HepG2 (cell line): ENCODE measurements at regions not wholly inside any gene's neighbourhood (a gene's known extent, or its start where the extent isn't known, plus 50 kb on each side); places are given as distances from the start of the nearest gene placed in this dataset.

Experiments used
- ATAC-seq: fragments of 200-7000 bp; cut with Tn5 transposase; 3 replicates; pipeline ENCODE4 v1.9.1; 2020; ENCODE audit warnings: mild to moderate bottlenecking, moderate library complexity
- BruUV-seq: library from RNA; stranded (reverse); fragments of 400-500 nt; replicated peaks from 2 replicates; lab custom pipeline; 2021; lab: Mats Ljungman, UMichigan
- CTCF ChIA-PET: fragments of 300-600 bp; formaldehyde crosslinking; extraction: SDS; loops from one replicate; lab custom pipeline; 2021; ENCODE audit warnings: low total read pairs, inconsistent platforms, low intra/inter-chr PET ratio; lab: Yijun Ruan, JAX
- POLR2A ChIA-PET: fragments of 350-600 bp; sonication (Branson Sonifier 250); formaldehyde crosslinking; loops from one replicate; lab custom pipeline; 2020; ENCODE audit warnings: antibody characterized with exemption, inconsistent platforms; lab: Yijun Ruan, JAX
- DNase-seq: peaks from one replicate; pipeline ENCODE4 v3.0.0-alpha.2; 2015; ENCODE audit warnings: low spot score
- FAIRE-seq: peaks from 3 replicates; lab custom pipeline; 2011; peaks lifted over from hg19 to GRCh38; lab: Jason Lieb, UNC
- H2AFZ ChIP-seq: one replicate; pipeline ENCODE4 v1.6.1; 2011; ENCODE audit warnings: low read length, inconsistent platforms
- H3K27ac ChIP-seq: fragments of 300-600 bp; 3 replicates; pipeline ENCODE4 v1.8.0; 2011; ENCODE audit warnings: mixed run types, mild to moderate bottlenecking, mixed read lengths, low read length, inconsistent platforms; ENCODE audit not compliant: insufficient read depth; ENCODE audit errors: extremely low read length
- H3K27me3 ChIP-seq, 2 experiments: fragments of 200-600 bp in 1 of 2; 2 replicates in 1 of 2; 3 replicates in 1 of 2; pipeline versions ENCODE4 v1.6.0 to v1.8.0; 2011; ENCODE audit warnings: low read length in 2 of 2, mild to moderate bottlenecking in 2 of 2, moderate library complexity in 2 of 2, inconsistent platforms in 1 of 2; ENCODE audit not compliant: insufficient read depth in 2 of 2, control insufficient read depth in 1 of 2
- H3K36me3 ChIP-seq, 2 experiments: fragments of 200-600 bp in 1 of 2; replicated peaks in 1 of 2; 2 replicates in 1 of 2; 3 replicates in 1 of 2; pipeline versions ENCODE4 v1.5.1 to v1.8.0; 2011; ENCODE audit warnings: low read length in 2 of 2, inconsistent platforms in 1 of 2; ENCODE audit not compliant: insufficient read depth in 2 of 2, control insufficient read depth in 1 of 2
- H3K4me1 ChIP-seq: 2 replicates; pipeline ENCODE4 v1.5.1; 2012; ENCODE audit warnings: low read length, inconsistent platforms; ENCODE audit not compliant: insufficient read depth
- H3K4me2 ChIP-seq: 2 replicates; pipeline ENCODE4 v1.6.0; 2011; ENCODE audit warnings: low read depth, low read length, inconsistent platforms
- H3K4me3 ChIP-seq, 3 experiments: fragments of 200-600 bp in 1 of 3; sonication (generic), shearing (Covaris generic) in 1 of 3; replicated peaks in 1 of 3; 2 replicates each; pipeline ENCODE4 v1.5.1; 2011 to 2016; ENCODE audit warnings: low read length in 3 of 3, inconsistent platforms in 2 of 3, low read depth in 2 of 3, mild to moderate bottlenecking in 2 of 3, control low read depth in 1 of 3, mixed read lengths in 1 of 3; ENCODE audit not compliant: insufficient read depth in 1 of 3
- H3K79me2 ChIP-seq: one replicate; pipeline ENCODE4 v1.6.1; 2011; ENCODE audit warnings: low read length, inconsistent platforms; ENCODE audit not compliant: insufficient read depth
- H3K9ac ChIP-seq: 2 replicates; pipeline ENCODE4 v1.6.0; 2011; ENCODE audit warnings: mild to moderate bottlenecking, low read depth, low read length, inconsistent platforms; ENCODE audit not compliant: insufficient read depth
- H3K9me3 ChIP-seq: 2 replicates; pipeline ENCODE4 v1.5.1; 2012; ENCODE audit warnings: mild to moderate bottlenecking, low read length
- H4K20me1 ChIP-seq: 2 replicates; pipeline ENCODE4 v1.6.0; 2011; ENCODE audit warnings: inconsistent platforms, mild to moderate bottlenecking, low read length, moderate library complexity; ENCODE audit not compliant: insufficient read depth
- BCL6 ChIP-seq: IDR thresholded peaks from 2 replicates; pipeline ENCODE4 v1.6.1; 2016; ENCODE audit warnings: missing genetic modification reagents, missing compliant biosample characterization
- DNMT1 ChIP-seq: sonication (generic); formaldehyde crosslinking; IDR thresholded peaks from 2 replicates; pipeline ENCODE4 v1.5.1; 2020; ENCODE audit warnings: mild to moderate bottlenecking, missing genetic modification reagents
- DNMT3B ChIP-seq: conservative IDR thresholded peaks from 2 replicates; pipeline ENCODE4 v1.6.1; 2016; ENCODE audit warnings: missing biosample characterization, control low read depth
- ELF1 ChIP-seq: sonication (generic); formaldehyde crosslinking; IDR thresholded peaks from 2 replicates; pipeline ENCODE4 v1.4.0; 2020; ENCODE audit warnings: missing genetic modification reagents
- ELF3 ChIP-seq: IDR thresholded peaks from 2 replicates; pipeline ENCODE4 v1.6.1; 2016; ENCODE audit warnings: missing genetic modification reagents, missing compliant biosample characterization
- KDM5A ChIP-seq: fragments of 200-600 bp; sonication (generic); IDR thresholded peaks from 2 replicates; pipeline ENCODE4 v1.7.0; 2018; ENCODE audit warnings: antibody characterized with exemption, mild to moderate bottlenecking, low read length, borderline replicate concordance
- KMT2B ChIP-seq: IDR thresholded peaks from 2 replicates; pipeline ENCODE4 v1.6.1; 2016; ENCODE audit warnings: missing genetic modification reagents, missing compliant biosample characterization
- MEF2D ChIP-seq: sonication (generic); formaldehyde crosslinking; IDR thresholded peaks from 2 replicates; pipeline ENCODE4 v1.5.1; 2020; ENCODE audit warnings: mild to moderate bottlenecking, missing genetic modification reagents
- MIXL1 ChIP-seq: IDR thresholded peaks from 2 replicates; pipeline ENCODE4 v1.6.1; 2016
- PAF1 ChIP-seq: IDR thresholded peaks from 2 replicates; pipeline ENCODE4 v1.6.1; 2016; ENCODE audit warnings: missing genetic modification reagents, missing compliant biosample characterization
- SMARCE1 ChIP-seq: fragments of 450-650 bp; IDR thresholded peaks from 2 replicates; pipeline ENCODE4 v1.6.1; 2017; ENCODE audit warnings: borderline replicate concordance
- TBL1XR1 ChIP-seq: fragments of 150-350 bp; IDR thresholded peaks from 2 replicates; pipeline ENCODE4 v1.6.1; 2014; ENCODE audit warnings: borderline replicate concordance, low read length; ENCODE audit not compliant: partially characterized antibody
- ZNF629 ChIP-seq: sonication (generic); formaldehyde crosslinking; conservative IDR thresholded peaks from 2 replicates; pipeline ENCODE4 v1.5.0; 2020; ENCODE audit warnings: missing genetic modification reagents
- ZNF781 ChIP-seq: sonication (generic); formaldehyde crosslinking; IDR thresholded peaks from 2 replicates; pipeline ENCODE4 v1.5.1; 2020; ENCODE audit warnings: borderline replicate concordance, mild to moderate bottlenecking, missing genetic modification reagents; ENCODE audit errors: not compliant biosample characterization
- WGBS: methylation state at CpG from one replicate; pipeline ENCODE4 v1.1.6; 2017; ENCODE audit warnings: low lambda C conversion rate; 5-methylcytosine and 5-hydroxymethylcytosine counted together
- in situ Hi-C: cut with HindIII; loops from 2 replicates; pipeline ENCODE4 v1.10.0; 2017; ENCODE audit warnings: low pct_unique_long_range_greater_than_20kb; ENCODE audit not compliant: extremely low pct_ligation_motif_present
- intact Hi-C: fragments of 100-400 bp; cut with micrococcal nuclease; formaldehyde crosslinking; loops from one replicate; pipeline ENCODE4 v1.10.0; 2022; ENCODE audit not compliant: unreplicated experiment
- TF ChIP-seq, protein P1 (sequence below): sonication (generic); formaldehyde crosslinking; IDR thresholded peaks from 2 replicates; pipeline ENCODE4 v1.4.0; 2020; ENCODE audit warnings: mild to moderate bottlenecking, low read depth, missing genetic modification reagents

DNA sequence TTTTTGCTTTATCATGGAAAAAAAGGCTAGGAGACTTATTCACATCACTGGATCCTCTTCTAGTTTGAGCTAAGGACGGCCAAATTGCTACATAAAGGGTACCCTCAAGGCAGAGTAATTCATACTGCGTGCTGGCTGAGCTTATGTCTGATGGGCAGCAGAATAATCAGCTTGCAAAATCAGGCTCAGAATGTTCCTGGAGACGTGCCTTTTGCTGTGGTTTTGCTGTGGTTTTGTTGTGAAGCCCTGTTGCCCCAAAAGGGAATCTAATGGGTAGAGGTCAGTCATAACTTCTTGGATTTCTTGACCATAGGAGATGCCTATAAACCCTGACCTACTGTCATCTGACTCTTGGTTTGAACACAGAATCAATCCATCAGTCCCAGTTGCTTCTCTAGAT lies 189.9 kb downstream of the SOX2 start:
- Histone ChIP-seq H4K20me1 (no peaks in the 10 kb centered on the region), H3K9me3 (no peaks in the 10 kb centered on the region), H3K4me3 (no peak overlapping the region), H3K27me3 (no peaks in the 10 kb centered on the region), H2AFZ (no peak overlapping the region), H3K4me2 (no peak overlapping the region), H3K9ac (no peak overlapping the region), H3K79me2 (no peaks in the 10 kb centered on the region), H3K4me1 (no peaks in the 10 kb centered on the region), H3K27ac (no peak overlapping the region), H3K36me3 (no peaks in the 10 kb centered on the region)
- intact Hi-C loops, result no loop called here
- DNase-seq (no peak), ATAC-seq (no peak), FAIRE-seq (no peak)
- WGBS, result no CpG with 5 or more reads among the region's 3 CpGs
- BruUV-seq, result no TSS peak
- in situ Hi-C loops, result no loop called here
- POLR2A ChIA-PET, result no interaction called here
- CTCF ChIA-PET, result no interaction called here
- TF ChIP-seq BCL6 (CRISPR knock-in tag) (no peak), ZNF629 (no peak), MEF2D (CRISPR knock-in tag) (no peak), ELF3 (CRISPR knock-in tag) (no peak), SMARCE1 (no peak), KDM5A (no peak), TBL1XR1 (no peak), DNMT3B (no peak), MIXL1 (CRISPR knock-in tag) (no peak), ELF1 (CRISPR knock-in tag) (no peak), PAF1 (CRISPR knock-in tag) (no peak), DNMT1 (CRISPR knock-in tag) (no peak), ZNF781 (CRISPR knock-in tag) (no peak), KMT2B (CRISPR knock-in tag) (no peak)
- TF ChIP-seq, protein P1, sequence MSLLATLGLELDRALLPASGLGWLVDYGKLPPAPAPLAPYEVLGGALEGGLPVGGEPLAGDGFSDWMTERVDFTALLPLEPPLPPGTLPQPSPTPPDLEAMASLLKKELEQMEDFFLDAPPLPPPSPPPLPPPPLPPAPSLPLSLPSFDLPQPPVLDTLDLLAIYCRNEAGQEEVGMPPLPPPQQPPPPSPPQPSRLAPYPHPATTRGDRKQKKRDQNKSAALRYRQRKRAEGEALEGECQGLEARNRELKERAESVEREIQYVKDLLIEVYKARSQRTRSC (CRISPR knock-in tag), result no peak
